HG03039 (cell line): ENCODE measurements at regions not wholly inside any gene's neighbourhood (a gene's known extent, or its start where the extent isn't known, plus 50 kb on each side); places are given as distances from the start of the nearest gene placed in this dataset.
A peak's percentile ranks its signal among the peaks of the same experiment; 100 is the strongest.
"Not testable (repeated sequence)": the region's sequence is repeated elsewhere in the genome, so short reads cannot be mapped to it uniquely, and the experiment has no call there.

Experiments
- ATAC-seq: cut with Tn5 transposase; IDR thresholded peaks from one replicate; pipeline ENCODE4 v1.9.1; 2021; ENCODE audit warnings: mild to moderate bottlenecking, moderate library complexity; ENCODE audit not compliant: unreplicated experiment

DNA sequence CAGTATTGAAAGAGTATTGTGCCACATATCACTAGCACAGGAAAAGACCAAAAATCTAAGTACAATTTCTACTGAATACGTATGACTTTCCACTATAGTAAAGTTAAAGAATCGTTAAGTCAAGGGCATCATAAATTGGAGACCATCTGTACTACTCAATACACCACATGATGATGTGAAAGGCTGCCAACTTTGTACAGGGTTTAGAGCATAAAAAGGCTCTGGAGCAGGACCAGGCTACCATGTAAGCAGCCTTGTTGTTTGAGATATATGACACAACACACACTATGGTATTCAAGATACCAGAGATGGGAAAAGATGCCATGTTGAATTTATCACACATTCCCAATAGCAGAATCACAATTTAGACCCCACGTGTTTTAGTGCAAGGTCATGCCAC is 294.9 kb upstream of the TRPC5 start:
- ATAC-seq: no peak

GRCh38 chrX:112368371-112368770 is 285.8 kb upstream of the TRPC5 start:
- ATAC-seq: no peak

DNA sequence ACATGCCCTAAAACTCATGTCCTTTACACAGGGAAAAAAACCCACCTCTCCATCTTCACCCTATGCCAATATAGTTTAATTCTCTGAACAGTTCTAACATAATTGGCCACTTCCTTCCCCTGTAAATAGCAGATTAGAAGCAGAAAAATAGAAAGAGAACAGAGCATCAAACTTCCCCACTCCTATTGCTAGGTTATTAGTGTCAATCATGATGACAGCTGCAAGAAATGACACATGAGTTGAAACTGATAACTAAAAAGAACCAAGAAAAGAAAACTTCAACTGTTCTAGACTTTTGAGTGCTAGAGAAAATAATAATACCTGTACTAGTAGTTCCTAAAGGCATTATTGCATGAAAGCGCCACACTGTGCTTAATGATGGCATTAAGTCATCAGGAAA is 284.5 kb upstream of the TRPC5 start:
- ATAC-seq: no peak

GRCh38 chrX:112359906-112360305 is 277.3 kb upstream of the TRPC5 start:
- no peak for ATAC-seq

GRCh38 chrX:112355931-112356330 is 273.4 kb upstream of the TRPC5 start:
- ATAC-seq: no peak

DNA sequence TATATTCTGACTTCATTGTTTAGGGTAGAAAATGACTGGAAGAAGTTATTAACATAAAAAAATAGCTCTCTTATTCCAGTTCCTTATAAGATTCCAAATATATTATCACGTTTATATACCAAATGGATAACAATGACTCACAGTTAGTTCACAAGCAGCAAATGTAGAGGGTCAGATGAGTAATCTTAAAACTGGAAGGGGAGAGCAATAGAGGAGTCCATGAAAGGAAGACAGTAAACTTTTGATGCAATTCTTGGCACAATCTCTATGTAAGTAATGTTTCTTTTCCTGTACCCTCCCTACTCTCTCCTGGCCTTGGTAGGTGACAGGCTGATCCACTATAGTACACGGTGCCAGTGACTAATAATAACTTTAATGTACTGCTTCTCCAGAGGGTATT is 259.0 kb upstream of the TRPC5 start:
- no peak for ATAC-seq

DNA sequence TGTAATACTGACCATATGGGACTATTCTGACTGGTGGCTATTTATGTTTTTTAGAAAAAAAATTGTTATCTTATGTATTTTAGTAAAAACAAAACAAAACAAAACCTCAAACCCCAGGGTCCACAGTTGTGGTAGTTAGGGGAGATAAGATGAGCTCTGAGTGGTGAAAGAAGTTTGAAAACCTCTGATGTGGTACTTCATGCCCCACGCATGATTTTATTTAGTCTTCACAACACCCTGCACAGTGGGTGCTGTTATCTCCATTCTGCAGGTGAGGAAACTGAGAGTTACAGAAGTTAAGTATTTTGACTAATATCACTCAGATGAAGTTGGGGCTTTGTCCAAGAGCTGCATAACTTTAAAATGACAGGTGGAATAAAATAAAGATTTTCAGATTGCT is 230.6 kb upstream of the TRPC5 start:
- no peak for ATAC-seq

DNA sequence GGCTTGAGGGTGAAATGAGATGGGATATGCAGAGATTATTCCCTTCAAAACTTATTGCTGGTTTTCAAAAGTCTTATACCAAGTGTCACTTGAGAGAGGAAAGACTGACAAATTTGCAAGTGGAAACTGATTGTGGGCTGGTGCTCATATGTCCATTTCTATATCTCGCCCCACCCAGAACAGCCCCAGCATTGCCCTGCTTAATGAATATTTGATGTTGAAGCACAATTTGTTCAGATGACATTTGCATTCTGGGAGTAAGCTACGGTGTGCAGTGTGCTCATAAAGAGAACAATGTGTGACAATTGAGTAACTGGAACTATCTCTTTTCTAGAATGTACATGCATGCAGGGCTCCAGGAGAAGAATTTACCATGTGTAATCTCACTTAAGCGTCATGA is 223.5 kb upstream of the TRPC5 start:
- ATAC-seq: no peak

- ATAC-seq: no peak
Observed at GRCh38 chrX:112279940-112280339, 197.4 kb upstream of the TRPC5 start.

- no peak for ATAC-seq
Observed at GRCh38 chrX:112270991-112271390, 188.4 kb upstream of the TRPC5 start.

DNA sequence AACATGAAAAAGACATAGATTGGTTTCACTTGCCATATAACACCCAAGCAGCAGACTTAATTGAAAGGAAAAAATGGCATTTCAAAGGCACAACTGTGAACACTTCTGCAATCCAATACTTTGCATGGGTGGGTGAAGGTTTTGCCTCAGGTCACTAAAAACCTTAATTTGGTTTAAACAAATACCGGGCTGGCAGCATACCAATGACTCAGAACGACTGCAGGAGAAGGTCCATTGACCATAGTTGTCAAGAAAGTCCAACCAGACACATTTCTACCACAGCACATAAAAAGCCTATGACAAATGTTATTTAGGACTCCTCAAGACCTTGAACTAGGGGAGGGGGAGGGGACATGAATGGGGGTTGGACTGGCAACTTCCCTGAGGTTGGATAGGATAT is 183.6 kb upstream of the TRPC5 start:
- ATAC-seq: no peak

DNA sequence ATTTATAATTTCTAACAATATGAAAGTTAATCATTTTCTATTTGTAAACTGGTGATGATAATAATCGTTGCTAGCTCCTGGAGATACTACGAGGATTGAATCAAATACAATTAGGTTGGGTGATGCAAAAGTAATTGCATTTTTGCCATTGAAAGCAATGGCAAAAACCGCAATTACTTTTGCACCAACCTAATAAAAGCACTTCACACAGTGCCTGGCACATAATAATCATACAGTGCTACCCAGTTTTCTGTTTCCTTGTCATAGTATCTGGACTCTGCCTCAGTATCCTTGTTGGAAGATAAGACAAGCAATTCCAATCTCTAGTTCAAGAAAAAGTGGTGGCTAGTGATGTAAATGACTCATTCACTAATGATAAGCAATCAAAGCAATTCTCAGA is 176.8 kb upstream of the TRPC5 start:
- no peak for ATAC-seq

GRCh38 chrX:112254896-112255295 is 172.3 kb upstream of the TRPC5 start:
- ATAC-seq: no peak

DNA sequence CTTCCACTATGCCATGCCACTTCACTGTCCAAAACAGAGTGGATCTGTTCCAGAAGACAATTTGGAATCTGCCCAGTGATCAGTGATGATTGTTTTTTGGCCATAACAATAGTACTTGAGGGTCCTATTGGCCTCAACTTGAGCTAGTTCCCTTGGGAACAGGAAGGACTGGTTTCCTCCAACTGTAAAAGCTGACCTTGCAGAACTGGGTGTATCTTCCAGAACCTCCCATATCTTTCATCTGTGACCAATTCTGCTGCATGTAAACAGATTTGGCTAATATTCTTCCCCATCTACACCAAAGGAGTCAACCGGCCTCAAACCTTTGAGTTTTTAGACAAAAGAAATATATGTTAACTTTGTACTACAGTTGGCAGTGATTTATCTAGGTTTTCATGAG is 165.1 kb upstream of the TRPC5 start:
- no peak for ATAC-seq

DNA sequence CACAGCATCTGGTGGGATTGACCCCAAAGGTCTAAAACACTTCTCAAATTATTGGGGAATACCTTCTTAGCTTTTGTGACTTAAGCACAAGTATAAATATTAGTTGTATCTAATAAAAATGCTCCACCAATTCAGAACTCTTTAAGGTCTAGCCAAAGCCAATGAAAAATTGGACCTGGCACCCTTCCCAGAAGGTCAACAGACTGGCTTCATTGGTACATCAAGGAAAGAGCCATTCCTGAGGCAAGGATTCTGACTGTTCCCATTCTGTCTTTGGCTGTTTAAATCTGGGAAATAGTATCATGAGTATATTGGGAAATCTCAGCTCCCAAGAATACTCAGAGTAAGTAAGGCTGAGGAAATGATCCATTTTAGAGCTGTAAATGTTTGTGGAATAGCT is 153.0 kb upstream of the TRPC5 start:
- no peak for ATAC-seq

DNA sequence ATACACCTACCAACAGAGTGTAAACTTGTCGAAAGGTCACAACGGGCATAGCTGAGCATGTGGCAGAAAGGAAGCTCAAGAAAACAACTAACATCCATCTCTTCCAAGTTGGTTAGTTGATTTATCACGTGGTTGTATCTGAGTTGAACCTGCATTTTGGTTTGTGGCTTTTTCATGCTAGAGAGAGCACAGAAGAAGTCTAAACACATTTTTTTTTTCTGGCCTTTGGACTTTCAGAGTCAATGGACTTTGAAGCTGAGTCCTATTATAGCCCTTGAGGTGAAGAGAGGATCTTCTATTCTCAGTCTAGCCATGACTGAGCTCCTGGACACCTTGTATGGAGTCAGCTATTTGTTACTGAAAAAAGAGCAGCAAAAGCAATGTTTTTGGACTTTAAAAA is 150.6 kb upstream of the TRPC5 start:
- ATAC-seq: no peak

DNA sequence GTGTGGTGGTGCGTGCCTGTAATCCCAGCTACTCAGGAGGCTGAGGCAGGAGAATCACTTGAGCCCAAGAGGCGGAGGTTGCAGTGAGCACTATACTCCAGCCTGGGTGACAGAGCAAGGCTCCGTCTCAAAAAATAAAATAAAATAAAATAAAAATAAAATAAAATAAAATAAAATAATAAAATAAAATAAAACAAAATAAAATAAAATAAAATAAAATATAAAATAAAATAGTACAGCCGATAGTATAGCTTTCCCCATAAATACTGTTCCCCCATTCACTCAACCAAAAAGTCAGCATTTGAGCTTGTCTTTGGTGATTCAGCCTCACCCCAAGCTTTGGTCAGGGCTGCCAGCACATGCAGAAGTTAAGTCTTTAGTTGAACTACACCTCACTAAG is 144.2 kb upstream of the TRPC5 start:
- ATAC-seq: not testable (repeated sequence)

GRCh38 chrX:112223391-112223790 is 140.8 kb upstream of the TRPC5 start:
- ATAC-seq: no peak

DNA sequence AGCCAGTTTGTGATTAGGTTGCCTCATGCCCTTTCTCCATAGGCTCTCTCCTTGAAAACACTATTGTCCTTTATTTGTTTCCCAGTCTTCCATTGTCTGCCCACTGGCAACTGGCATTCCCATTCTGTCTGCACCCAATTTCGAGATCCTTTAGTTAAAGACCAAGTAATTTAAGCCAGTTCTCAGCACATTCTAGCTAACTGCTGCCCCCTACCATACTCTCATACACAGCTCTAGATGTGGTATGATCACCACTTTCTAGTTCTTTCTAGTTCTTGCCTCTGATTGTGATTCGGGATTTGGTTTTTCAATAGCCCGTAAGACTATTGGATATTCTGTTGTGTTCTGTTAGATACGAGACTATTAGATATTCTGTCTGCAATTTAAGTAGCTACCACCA is 135.8 kb upstream of the TRPC5 start:
- no peak for ATAC-seq

DNA sequence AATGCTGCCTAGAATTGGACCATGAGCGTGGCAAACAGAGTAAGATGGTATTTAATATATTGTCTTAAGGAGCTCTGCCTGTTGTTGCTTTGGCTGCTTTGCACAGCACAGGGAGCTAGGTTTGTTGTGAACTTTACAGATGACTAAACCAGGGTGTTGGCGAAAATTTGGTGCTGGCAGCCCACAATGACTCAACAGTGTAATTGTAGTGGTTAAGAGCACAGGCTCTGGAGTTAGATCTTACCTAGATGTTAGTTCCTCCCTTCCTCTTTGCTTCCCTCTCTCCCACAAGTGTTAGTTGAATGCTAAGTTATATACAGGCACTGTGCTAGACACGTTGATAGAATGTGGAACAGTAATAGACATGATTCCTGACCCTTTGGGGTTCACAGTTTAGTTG is 128.9 kb upstream of the TRPC5 start:
- ATAC-seq: peak; percentile 73

- ATAC-seq: no peak
Observed at GRCh38 chrX:112197840-112198239, 115.3 kb upstream of the TRPC5 start.

GRCh38 chrX:112190646-112191045 is 108.1 kb upstream of the TRPC5 start:
- ATAC-seq: no peak

DNA sequence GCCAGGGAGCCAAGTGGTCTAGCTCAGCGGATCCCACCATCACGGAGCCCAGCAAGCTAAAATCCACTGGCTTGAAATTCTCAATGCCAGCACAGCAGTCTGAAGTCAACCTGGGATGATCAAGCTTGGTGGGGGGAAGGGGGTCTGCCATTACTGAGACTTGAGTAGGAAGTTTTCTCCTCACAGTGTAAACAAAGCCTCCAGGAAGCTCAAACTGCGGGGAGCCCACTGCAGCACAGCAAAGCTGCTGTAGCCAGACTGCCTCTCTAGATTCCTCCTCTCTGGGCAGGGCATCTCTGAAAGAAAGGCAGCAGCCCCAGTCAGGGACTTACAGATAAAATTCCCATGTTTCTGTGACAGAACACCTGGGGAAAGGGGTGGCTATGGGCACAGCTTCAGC is 98.8 kb upstream of the TRPC5 start:
- not testable (repeated sequence) for ATAC-seq

DNA sequence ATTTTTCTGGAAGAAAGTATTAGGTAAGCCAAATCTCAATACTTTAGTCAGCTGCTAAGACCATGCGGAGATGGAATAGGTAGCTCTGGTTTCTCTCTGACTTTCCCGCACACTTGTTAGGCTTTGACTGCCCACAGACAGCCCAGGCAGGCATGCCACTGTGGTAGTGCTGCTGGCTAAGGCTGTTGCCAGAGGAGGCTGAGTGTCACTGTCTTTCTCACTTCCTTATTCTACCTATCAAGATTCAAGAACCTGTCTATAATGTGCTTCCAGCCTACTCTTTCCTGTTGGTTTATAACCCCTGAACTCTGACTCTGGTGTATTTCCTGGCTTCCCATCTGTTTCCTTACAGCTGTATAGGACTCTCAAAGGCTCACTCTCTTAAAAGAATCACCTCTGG is 81.8 kb upstream of the TRPC5 start:
- ATAC-seq: no peak
